ENCODE measurements at regions not wholly inside any gene's neighbourhood (a gene's known extent, or its start where the extent isn't known, plus 50 kb on each side); places are given as distances from the start of the nearest gene placed in this dataset.
A peak's percentile ranks its signal among the peaks of the same experiment; 100 is the strongest.

DNA sequence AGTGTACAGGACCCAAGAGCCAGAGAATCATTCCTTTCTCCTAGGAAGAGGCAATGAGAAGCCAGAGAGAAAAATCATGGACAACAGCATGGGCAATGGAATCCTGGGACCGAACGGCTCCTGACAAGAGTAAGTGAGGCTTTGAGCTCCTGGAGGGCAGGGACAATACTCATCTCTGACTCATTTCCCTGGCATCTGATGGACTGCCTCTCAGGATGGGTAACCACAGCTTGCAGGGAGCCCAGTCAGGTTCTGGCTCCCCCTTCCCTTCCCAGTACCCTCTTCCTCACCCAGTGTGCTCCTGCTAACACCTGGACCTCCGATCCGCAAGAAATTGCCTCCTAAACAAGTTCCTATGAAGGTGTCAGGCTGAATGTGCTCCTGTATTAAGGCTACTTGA, 51.2 kb upstream of the SORCS3 start:
- H4K5ac ChIP-seq (ENCODE audit: low read depth, low read length): no peak overlapping the region
- no peak overlapping the region for H2BK15ac ChIP-seq (ENCODE audit: low read depth, low read length)
- intact Hi-C loops (cut with micrococcal nuclease) (no loop called here), in situ Hi-C loops (cut with MboI; ENCODE audit: low sequenced_read_pairs) (no loop called here), dilution Hi-C loops (cut with HindIII; ENCODE audit: low sequenced_read_pairs, unreplicated experiment) (no loop called here)
- no peak overlapping the region for H2BK5ac ChIP-seq (ENCODE audit: low read depth, low read length, poor library complexity, severe bottlenecking)
- H2BK120ac ChIP-seq (ENCODE audit: low read depth, low read length): no peak overlapping the region
- H3K27ac ChIP-seq (ENCODE audit: insufficient read depth, low read length): no peak overlapping the region
- no peak overlapping the region for H4K8ac ChIP-seq (ENCODE audit: low read depth in 2 of 2, low read length in 2 of 2)
- no peak overlapping the region for H3K14ac ChIP-seq (replicated peaks; ENCODE audit: low read depth, low read length)
- no peak overlapping the region for H3K56ac ChIP-seq (ENCODE audit: extremely low read depth, insufficient read depth, low read length)
- TF ChIP-seq POLR2A (IDR thresholded peaks at IDR 0.05; ENCODE audit: low read depth, low read length) (no peak), MAZ (IDR thresholded peaks at IDR 0.05; ENCODE audit: borderline replicate concordance, low read depth, low read length) (no peak), RAD21 (IDR thresholded peaks at IDR 0.05; ENCODE audit: low read length) (no peak), MAFK (IDR thresholded peaks at IDR 0.05; ENCODE audit: low read depth, low read length) (no peak), MXI1 (IDR thresholded peaks at IDR 0.05; ENCODE audit: borderline replicate concordance, low read depth, low read length) (no peak)
- TF ChIP-seq, protein P1, sequence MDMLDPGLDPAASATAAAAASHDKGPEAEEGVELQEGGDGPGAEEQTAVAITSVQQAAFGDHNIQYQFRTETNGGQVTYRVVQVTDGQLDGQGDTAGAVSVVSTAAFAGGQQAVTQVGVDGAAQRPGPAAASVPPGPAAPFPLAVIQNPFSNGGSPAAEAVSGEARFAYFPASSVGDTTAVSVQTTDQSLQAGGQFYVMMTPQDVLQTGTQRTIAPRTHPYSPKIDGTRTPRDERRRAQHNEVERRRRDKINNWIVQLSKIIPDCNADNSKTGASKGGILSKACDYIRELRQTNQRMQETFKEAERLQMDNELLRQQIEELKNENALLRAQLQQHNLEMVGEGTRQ (IDR thresholded peaks at IDR 0.05; ENCODE audit: low read depth, low read length): no peak
- no peaks in the 10 kb centered on the region for H3K36me3 ChIP-seq (ENCODE audit: control insufficient read depth, insufficient read depth, low read length)
- no TSS peak for BruUV-seq (replicated peaks)
- POLR2A ChIA-PET (ENCODE audit: unreplicated experiment): no interaction called here
- no peaks in the 10 kb centered on the region for H3K9me1 ChIP-seq (ENCODE audit: insufficient read depth, low read length)
- H2AK9ac ChIP-seq (replicated peaks; ENCODE audit: low read depth, low read length, poor library complexity): peak overlapping the region; percentile 23
- no peak overlapping the region for H3K9ac ChIP-seq (ENCODE audit: low read depth, low read length)
- no peak overlapping the region for H3K23ac ChIP-seq (ENCODE audit: low read depth, low read length)
- H2BK20ac ChIP-seq (ENCODE audit: low read depth, low read length): no peak overlapping the region
- H3K79me1 ChIP-seq (ENCODE audit: low read depth in 1 of 2, low read length in 2 of 2): no peaks in the 10 kb centered on the region
- no peak overlapping the region for H3K4me3 ChIP-seq (ENCODE audit: insufficient read depth, low read depth, low read length)
- H3K4ac ChIP-seq (ENCODE audit: low read depth, low read length): no peak overlapping the region
- H4K20me1 ChIP-seq (ENCODE audit: insufficient read depth, low read length): no peaks in the 10 kb centered on the region
- H3K9me3 ChIP-seq (ENCODE audit: control insufficient read depth, insufficient read depth, low read length): no peaks in the 10 kb centered on the region
- H3K4me1 ChIP-seq (ENCODE audit: control insufficient read depth, insufficient read depth, low read length): no peaks in the 10 kb centered on the region
- ATAC-seq (ENCODE audit: low read depth) (peak; percentile 35; the same call in 1 of the 2 replicates), DNase-seq (peak; percentile 24)
- no peak overlapping the region for H3K4me2 ChIP-seq (ENCODE audit: low read depth, low read length)
- no CpG with 5 or more reads among the region's 4 CpGs for WGBS, 2 experiments (ENCODE audit: extremely low coverage in 2 of 2, insufficient read length in 1 of 2)
- no peak overlapping the region for H2AK5ac ChIP-seq (ENCODE audit: low read depth, low read length)
- H3K27me3 ChIP-seq (ENCODE audit: control insufficient read depth, insufficient read depth, low read length): no peaks in the 10 kb centered on the region
- H2AFZ ChIP-seq (replicated peaks; ENCODE audit: low read length, poor library complexity): no peak overlapping the region
- CTCF ChIA-PET: no interaction called here
- H3K18ac ChIP-seq (ENCODE audit: low read depth, low read length): no peak overlapping the region
- no peak overlapping the region for H4K91ac ChIP-seq (ENCODE audit: insufficient read depth, low read depth, low read length)
